Spleen (tissue), 7 donors: ENCODE measurements at regions not wholly inside any gene's neighbourhood (a gene's known extent, or its start where the extent isn't known, plus 50 kb on each side); places are given as distances from the start of the nearest gene placed in this dataset.

Experiments used
- CTCF ChIP-seq, 11 experiments: fragments of 200-600 bp in 7 of 11; fragments of 450-650 bp in 4 of 11; sonication (generic) in 4 of 11; IDR thresholded peaks in 8 of 11; conservative IDR thresholded peaks in 3 of 11; 1 replicate in 7 of 11; 2 replicates in 4 of 11; pipeline versions ENCODE4 v1.4.0 to v1.8.0; 2016 to 2021; ENCODE audit warnings: antibody characterized with exemption in 11 of 11, inconsistent platforms in 4 of 11, mild to moderate bottlenecking in 1 of 11
- POLR2A ChIP-seq, 3 donors: fragments of 450-650 bp; IDR thresholded peaks; one replicate each; pipeline ENCODE4 v1.5.1; 2017; ENCODE audit warnings: antibody characterized with exemption in 3 of 3, mild to moderate bottlenecking in 1 of 3
- POLR2AphosphoS5 ChIP-seq, 3 donors: sonication (generic); formaldehyde crosslinking; IDR thresholded peaks; one replicate each; pipeline ENCODE4 v1.5.1; 2017; ENCODE audit warnings: antibody characterized with exemption in 3 of 3
- donor health status: DM: no; HTN: no; CAD: no; lungs with moderate emphysema.
- donor health status: DM: no; HTN: no; CAD: no.
- donor health status: DM: no; HTN: no; CAD: no.

DNA sequence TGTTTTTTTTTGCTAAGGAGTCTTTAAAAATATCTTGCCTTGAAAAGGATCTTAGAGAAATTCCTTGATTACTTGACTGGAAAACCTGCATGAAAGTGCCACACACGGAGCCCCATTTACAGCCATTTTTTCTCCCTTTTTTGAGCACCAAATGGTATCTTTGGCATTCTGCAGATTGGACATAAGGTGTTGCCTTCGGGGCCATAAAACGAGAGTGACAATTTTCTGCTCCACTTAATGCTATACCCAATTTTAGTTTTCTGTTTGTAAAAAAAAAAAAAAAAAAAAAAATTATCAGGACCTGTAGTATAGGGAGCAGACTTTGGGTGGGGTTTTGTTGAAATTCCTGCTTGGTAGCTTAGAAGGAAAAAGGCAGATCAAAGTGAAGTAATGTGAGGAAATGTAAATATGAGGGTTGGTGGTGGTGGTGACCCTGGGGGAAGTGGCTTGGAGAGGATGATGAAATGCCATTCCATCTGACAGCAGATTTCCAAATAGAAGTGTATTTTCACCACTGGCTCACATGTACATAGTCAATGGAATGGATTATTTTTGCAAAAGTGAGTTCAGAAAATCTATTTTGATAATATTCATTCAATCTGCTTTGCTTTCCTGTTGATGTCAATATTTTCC, 212.1 kb upstream of the SOX4 start:
- TF ChIP-seq CTCF (IDR thresholded peaks at IDR 0.05 in 8 of 11, conservative IDR thresholded peaks at IDR 0.05 in 3 of 11) (no peak), POLR2A (IDR thresholded peaks at IDR 0.05) (no peak), POLR2AphosphoS5 (IDR thresholded peaks at IDR 0.05) (no peak)
